ENCODE measurements at regions not wholly inside any gene's neighbourhood (a gene's known extent, or its start where the extent isn't known, plus 50 kb on each side); places are given as distances from the start of the nearest gene placed in this dataset.

DNA sequence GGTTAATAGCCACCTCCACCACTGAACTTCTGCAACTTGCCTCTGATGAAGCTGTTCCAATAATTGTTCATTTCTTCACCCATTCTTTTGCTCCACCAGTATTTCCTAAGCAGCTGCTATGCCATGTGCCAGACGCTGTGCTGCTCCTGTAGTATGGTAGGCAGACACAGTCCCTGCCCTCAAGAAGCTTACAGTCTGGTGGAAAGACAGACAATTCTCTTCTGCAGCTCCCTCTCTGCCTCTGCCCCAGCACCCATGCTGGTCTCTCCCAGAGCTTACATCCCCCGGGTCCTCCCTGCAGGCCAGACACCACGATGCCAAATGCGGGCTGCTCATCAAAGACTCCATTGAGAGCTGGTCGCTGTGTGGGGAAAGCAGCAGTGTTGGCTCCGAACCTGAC, 111.6 kb upstream of the ESRRB start:
- in situ Hi-C loops (cut with HindIII; ENCODE audit: low sequenced_read_pairs) = loop anchor here (5.0 kb wide), 1 partner anchor 58 kb away; no protein-coding TSS in a partner anchor

DNA sequence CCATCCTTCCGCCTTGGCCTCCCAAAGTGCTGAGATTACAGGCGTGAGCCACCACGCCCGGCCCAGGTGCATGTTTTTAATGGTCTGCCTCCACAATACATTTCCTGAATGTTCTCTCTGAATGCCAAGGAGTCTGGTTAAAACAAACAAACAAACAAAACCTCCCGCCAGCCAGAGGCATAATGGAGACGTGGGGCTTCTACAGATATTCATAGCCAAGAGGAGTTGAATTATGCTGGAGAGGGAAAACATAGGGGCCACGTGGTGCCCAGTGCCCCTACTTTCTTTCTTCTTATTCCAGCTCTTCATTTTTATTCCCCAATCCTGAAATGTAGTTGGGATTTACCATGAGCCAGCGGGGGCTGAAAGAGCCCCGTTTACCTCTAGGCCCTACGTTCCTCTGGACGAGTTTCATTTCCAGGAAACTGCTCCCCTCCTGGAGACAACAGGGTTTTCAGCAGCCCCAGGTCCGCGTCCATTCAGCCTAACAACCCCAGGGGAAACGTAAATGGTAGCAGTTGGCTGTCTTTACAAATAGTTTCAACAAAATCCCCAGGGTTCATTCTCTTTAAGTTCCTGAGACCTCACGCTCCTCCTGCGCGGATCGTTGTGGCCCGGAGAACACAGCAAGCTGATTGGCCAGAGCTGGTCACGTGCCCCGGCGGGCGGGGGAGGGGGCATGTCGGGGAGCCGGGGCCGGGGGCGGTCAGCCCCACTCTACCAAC, 108.5 kb upstream of the ESRRB start:
- in situ Hi-C loops (cut with HindIII; ENCODE audit: low sequenced_read_pairs) = no loop called here

DNA sequence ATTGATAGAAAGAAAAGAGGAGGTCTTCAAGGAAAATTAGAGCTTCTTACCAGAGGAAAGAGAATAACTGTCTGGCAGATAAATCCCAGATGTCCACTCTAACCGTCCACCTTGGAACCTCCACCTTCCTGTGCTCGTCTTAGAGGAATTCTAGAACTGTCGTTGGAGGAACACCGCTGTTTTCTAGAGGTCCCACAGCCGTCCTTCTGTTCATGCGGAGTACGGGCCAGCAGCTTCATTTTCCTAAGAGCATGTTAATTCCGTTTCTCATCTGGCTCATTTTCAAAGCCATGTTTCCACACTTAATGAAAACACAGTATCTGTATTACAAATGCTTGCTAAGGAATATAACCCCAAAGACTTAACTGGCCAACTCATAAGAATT, 107.9 kb upstream of the ESRRB start:
- in situ Hi-C loops (cut with HindIII; ENCODE audit: low sequenced_read_pairs) = no loop called here

DNA sequence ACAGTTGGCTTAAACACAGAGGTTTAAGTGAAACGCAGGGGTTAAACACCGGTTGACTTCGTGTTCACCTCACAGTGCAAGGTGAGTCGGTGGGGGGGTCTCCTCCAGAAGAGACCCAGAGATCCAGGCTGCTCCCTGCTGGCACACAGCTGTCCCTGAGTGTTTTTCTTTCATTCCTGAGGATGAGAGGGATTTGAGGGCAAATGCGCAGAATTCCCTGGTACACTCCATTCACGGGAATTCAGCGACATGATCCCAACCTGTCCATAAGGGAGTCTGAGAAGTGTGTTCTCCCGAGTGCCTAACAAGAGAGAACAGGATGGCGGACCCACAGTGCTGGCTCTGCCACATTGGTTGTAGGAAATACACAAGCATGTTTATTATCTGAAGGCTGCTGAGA, 107.2 kb upstream of the ESRRB start:
- in situ Hi-C loops (cut with HindIII; ENCODE audit: low sequenced_read_pairs) = no loop called here

DNA sequence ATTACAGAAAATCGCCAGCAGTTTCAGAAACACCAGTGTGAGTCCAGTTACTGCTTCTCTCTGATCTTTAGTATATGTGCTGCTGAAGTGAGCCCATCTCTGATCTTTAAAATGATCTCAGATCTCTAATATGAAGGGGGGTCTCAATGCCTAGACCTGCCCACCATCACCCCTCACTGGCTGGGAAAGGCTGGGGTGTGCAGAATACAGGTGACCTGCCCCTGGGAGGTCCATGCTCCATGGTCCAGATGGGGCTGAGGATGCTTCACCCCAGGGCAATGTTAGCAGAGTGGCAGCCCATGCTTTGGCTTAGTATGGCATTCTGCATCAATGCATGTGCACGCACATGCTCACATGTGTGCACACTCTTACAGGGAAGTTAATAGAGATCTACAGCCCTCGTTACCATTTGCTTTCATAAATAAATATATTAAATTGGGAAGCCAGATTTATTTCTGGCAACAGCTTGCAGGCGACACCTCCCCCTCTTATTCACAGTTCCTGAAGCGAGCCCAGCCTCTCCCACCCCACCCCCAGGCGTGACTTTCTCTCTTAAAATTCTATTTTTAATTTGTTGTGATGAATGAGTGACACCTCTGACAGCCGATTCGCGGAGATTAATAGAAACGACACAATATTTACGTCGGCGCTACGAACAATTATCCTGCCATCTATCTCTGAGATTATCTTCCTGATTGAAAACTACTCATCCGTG, 104.7 kb upstream of the ESRRB start:
- in situ Hi-C loops (cut with HindIII; ENCODE audit: low sequenced_read_pairs) = no loop called here

DNA sequence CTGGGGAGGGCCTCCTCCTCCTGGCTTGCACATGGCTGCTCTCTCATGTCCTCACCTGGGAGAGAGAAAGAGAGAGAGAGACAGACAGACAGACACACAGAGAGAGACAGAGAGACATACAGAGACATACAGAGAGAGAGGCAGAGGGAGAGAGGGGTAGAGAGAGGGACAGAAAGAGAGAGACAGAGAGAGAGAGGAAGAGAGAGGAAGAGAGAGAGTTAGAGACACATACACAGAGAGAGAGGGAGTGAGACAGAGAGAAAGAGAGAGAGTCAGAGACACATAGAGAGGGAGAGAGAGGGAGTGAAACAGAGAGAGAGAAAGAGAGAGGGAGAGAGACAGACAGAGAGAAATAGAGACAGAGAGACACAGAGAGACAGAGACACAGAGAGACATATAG, 103.6 kb upstream of the ESRRB start:
- in situ Hi-C loops (cut with HindIII; ENCODE audit: low sequenced_read_pairs) = no loop called here

DNA sequence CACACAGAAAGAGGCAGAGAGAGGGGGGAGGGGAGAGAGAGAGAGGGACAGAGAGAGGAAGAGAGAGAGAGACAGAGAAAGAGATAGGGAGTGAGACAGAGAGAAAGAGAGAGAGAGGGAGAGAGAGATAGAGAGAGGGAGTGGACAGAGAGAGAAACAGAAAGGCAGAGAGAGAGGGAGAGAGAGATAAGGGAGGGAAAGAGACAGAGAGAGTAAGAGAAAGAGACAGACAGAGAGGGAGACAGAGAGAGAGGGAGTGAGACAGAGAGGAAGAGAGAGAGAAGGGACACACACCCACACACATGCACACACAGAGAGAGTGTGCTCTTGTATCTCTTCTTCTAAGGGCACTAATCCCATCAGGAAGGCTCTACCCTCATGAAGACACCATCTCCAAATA, 103.2 kb upstream of the ESRRB start:
- in situ Hi-C loops (cut with HindIII; ENCODE audit: low sequenced_read_pairs) = no loop called here

DNA sequence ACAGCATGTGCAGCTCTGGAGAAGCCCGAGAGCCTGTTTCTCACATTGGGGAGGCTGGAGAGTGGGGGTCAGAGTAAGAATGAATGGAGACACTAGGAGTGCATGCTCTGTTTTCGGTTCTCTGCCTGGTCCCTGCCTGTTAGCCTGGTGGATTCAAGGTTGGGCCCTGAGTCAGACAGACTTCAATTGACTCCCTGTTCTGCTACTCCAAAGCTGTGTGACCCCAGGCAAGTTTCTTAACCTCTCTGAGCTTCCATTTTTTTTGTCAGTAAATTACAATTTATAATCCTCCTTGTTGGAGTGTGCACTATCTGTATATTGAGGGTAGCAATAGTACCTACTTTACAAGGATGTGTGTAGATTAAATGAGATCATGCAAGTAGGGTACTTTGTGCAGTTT, 102.6 kb upstream of the ESRRB start:
- in situ Hi-C loops (cut with HindIII; ENCODE audit: low sequenced_read_pairs) = no loop called here

DNA sequence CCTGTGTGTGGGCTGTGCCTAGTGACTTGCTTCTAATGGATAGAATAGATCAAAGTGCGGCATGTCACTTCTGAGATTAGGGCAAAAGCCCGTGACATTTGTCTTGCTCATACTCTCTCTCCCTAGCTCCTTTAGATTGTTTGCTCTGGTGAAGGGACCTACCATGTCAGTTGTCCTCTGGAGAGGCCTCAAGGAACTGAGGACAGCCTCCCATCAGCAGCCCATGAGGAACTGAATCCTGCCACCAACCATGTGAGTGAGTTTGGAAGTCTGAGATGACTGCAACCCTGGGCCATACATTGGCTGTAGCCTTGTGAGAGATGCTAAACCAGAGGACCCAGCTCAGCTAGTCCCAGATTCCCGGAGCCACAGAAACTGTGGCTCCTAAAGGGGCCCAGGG, 101.6 kb upstream of the ESRRB start:
- in situ Hi-C loops (cut with HindIII; ENCODE audit: low sequenced_read_pairs) = no loop called here

DNA sequence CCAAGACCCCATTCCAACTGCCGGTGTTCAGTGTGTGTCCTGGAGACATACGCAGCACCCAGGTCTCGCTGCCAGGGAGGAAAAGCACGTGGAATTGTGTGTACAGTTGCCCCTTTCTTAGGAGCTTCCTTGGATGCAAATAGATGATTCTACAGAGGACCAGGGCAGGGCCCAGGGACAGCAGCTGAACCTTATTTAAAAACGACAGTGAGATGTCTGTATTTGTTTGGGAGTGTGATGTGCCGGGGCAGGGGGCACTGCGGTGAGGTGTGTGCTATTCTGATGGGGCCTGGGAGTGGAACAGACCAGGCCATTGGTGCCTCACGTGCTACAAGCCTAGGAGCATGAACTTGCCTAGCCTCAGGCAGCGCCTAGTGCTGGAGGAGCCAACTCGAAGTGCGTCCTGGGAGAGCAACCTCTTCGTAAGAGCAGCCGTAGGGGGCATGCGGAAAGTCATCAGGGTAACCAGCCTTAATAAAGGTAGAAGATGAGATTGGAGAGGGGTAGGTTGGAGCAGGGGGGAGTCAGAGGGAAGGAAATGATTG, 98.3 kb upstream of the ESRRB start:
- in situ Hi-C loops (cut with HindIII; ENCODE audit: low sequenced_read_pairs) = no loop called here

DNA sequence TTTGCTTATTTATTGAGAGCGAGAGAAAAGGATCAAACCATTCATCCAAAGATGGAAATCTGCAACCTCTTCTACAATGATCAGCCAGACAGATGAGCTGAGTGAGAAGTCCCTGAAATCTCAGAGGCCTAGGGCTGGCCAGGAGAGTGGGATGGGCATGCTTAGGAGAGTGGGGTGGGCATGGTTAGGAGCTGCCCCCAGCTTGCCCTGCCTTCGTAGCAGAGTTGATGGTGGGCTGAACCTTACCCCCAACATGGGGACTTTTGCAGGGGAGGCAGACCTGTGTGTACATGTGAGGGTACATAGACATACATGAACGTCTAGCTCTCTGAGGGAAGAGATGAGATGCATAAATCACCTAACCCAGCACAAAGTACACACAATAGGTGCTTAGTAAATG, 95.7 kb upstream of the ESRRB start:
- in situ Hi-C loops (cut with HindIII; ENCODE audit: low sequenced_read_pairs) = no loop called here

DNA sequence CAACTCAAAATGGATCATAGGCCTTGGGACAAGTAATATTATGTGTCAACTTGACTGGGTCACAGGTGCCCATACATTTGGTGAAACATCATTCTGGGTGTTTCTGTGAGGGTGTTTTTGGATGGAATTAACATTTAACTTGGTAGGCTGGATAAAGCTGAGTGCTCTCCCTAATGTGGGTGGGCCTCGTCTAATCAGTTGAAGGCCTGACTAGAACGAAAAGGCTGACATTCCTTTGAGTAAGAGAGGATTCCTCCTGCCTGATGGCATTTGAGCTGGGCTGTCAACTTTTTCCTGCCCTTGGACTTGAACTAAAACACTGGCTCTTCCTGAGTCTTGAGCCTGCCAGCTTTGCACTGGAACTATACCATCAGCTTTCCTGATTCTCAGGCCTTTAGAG, 93.4 kb upstream of the ESRRB start:
- in situ Hi-C loops (cut with HindIII; ENCODE audit: low sequenced_read_pairs) = no loop called here

DNA sequence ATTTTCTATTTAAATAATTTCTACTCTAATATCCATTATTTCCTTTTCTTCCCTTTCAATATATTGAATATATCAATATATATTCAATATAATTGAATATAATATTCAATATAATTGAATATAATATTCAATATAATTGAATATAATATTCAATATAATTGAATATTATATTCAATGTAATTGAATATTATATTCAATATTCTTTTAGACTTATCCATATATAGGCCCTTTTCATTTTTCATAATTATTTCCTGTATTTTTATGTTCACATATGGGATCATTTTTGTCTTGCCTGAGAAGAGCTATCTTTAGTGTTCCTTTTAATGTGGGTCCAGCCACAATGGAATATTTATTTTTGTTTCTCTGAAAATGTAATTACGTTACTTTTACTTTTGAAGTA, 88.9 kb upstream of the ESRRB start:
- in situ Hi-C loops (cut with HindIII; ENCODE audit: low sequenced_read_pairs) = no loop called here

DNA sequence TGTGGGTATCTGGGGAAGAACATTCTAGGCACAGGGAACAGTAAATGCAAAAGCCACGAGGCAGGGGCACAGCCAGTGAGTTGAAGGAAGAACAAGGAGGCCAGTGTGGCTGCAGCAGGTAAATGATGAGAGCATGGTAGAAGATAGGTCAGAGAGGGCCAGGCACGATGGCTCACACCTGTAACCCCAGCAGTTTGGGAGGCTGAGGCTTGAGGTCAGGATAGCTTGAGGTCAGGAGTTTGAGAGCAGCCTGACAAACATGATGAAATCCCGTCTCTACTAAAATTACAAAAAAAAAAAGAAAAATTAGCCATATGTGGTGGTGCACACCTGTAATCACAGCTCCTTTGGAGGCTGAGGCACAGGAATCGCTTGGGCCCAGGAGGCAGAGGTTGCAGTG, 86.7 kb upstream of the ESRRB start:
- in situ Hi-C loops (cut with HindIII; ENCODE audit: low sequenced_read_pairs) = no loop called here

DNA sequence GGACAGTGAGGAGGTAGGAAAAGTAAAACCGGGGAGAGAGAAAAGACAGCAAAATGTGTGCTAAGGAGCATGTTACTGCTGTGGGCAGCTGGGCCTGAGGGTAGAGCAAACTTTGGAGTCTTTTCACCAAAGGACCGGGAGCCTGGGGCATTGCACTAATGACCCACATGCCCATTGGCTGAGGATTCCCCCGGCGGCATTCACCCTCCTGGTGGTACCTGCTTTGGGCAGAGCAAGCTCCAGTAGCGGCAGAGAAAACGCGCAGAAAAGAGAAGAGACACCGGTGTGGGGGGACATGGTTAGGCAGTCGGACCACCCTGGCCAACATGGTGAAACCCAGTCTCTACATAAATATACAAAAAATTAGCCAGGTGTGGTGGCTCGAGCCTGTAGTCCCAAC, 83.4 kb upstream of the ESRRB start:
- in situ Hi-C loops (cut with HindIII; ENCODE audit: low sequenced_read_pairs) = no loop called here

DNA sequence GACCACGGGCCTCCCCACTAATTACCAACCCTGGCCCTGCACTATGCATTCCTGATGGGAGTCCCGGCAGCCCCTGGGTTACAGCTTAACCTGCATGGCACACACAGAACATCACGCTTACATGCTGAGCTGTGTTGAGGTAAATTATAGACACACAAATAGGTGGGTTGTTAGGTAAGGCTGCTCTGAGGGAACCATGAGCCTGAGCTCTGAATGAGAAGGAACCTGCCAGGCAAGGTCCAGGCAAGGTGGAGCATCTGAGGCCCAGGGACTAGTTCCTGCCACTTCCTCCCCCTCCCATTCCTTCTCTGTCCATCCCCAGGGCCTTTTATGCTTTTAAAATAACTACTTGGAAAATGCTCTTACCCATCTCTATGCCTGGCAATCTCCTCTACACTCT, 82.7 kb upstream of the ESRRB start:
- in situ Hi-C loops (cut with HindIII; ENCODE audit: low sequenced_read_pairs) = no loop called here

DNA sequence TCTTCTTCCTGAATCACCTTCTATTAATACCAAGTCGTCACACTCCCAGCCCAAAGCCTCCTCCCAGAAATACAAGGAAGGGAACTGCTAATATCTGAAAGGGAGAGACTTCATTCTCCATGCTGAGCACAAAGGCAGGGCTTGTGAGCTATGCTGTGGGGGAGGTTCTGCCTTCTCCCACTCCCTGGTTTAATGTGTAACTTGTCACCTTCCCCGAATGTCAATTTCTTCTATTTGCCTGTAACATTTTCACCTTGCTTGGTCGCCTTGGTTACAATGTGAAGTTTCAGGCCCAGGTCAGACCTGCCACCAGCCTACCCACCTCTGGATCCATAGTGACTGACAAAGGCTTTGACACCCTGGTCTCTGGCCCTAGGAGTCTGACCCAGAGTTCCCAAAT, 82.0 kb upstream of the ESRRB start:
- in situ Hi-C loops (cut with HindIII; ENCODE audit: low sequenced_read_pairs) = no loop called here

DNA sequence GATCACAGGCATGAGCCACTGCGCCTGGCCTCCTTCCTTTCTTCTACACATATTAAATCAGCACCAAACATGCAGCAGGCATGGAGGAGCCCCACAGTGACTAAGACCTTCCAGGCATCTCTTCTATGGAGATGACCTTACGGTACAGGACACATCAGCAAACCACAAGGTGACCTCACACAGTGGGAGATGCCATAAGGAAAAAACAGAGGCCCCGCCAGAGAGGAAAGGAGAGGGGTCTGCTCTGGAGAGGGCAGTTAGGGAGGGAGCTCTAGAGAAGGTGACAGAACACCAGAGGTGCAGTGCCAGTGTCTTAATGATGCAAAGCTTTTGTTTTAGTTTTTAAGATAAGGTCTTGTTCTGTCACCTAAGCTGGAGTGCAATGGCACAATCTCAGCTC, 81.1 kb upstream of the ESRRB start:
- in situ Hi-C loops (cut with HindIII; ENCODE audit: low sequenced_read_pairs) = no loop called here

DNA sequence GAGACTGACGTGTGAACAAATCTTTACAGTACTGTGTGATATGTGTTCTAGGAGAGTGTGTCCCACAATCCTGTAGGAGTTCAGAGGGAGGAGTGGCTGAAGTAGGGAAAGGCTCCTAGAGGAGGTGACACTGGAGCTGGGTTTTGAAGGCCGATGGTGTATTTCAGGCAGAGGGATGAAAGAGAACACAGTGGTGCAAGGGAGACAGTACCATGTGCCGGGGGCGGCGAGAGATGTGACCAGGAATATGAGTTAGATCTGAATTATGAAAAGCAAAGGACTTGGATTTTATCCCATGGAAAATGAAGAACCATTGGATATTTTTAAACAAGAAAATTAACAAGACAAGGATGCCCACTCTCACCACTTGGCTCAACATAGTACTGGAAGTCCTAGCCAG, 77.0 kb upstream of the ESRRB start:
- in situ Hi-C loops (cut with HindIII; ENCODE audit: low sequenced_read_pairs) = no loop called here

DNA sequence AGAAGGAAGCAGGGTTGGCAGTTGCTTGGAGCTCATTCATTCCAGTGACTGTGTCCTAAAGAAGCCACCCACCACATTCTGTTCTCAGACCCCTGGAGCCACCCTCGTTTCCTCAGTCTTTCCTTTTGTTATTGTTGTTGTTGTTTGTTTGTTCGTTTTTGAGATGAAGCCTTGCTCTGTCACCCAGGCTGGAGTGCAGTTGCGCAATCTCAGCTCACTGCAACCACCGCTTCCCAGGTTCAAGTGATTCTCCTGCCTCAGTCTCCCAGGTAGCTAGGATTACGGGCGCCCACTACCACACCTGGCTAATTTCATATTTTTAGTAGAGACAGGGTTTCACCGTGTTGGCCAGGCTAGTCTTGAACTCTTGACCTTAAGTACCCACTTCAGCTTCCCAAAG, 72.7 kb upstream of the ESRRB start:
- in situ Hi-C loops (cut with HindIII; ENCODE audit: low sequenced_read_pairs) = loop anchor here (25.0 kb wide), 1 partner anchor 591 kb away; no protein-coding TSS in a partner anchor

DNA sequence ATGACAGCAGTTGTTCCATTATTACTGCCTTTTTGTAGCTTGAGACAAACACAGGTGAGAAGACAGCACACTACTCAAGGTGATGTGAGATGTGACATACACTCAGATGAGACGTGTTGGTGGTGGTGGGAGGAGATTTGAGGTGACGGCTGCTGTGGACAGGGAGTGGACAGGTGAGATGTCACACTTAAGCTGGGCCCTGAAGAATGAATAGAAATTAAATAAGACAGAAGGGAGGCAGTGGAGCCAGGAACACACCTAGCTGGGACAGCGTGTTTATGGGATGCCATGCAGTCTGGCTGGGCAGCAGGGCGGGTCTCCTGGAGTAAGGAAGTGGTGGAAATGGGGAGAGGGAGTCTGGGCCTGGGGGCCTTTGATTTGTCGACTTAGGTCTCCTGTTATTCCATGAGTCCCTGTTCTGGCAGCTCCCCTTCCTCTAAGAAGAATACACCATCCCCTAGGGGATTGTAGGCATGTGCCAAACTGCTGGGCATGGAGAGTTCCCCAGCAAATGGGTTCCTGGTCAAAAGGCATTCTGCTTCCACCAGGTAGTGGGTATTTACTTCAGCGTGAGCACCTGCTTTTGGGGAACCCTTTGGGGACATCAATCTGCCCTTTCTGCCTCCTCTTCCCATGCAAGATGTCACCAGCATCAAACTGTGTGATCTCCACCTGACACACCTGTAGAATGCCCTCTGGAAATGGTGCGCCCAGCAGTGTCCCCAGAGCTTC, 71.2 kb upstream of the ESRRB start:
- in situ Hi-C loops (cut with HindIII; ENCODE audit: low sequenced_read_pairs) = loop anchor here (25.0 kb wide), 1 partner anchor 592 kb away; no protein-coding TSS in a partner anchor
